RWPE1 (cell line): ENCODE measurements at regions not wholly inside any gene's neighbourhood (a gene's known extent, or its start where the extent isn't known, plus 50 kb on each side); places are given as distances from the start of the nearest gene placed in this dataset.

Experiments used
- CTCF ChIA-PET: fragments of 350-600 bp; sonication (Branson Sonifier 250); formaldehyde crosslinking; extraction: SDS; loops from one replicate; lab custom pipeline; 2021; lab: Yijun Ruan, JAX
- POLR2A ChIA-PET: fragments of 400-600 bp; formaldehyde crosslinking; extraction: SDS; loops from one replicate; lab custom pipeline; 2020; ENCODE audit warnings: antibody characterized with exemption; ENCODE audit not compliant: low non-redundant PET; lab: Yijun Ruan, JAX
- DNase-seq: peaks from one replicate; pipeline ENCODE4 v3.0.0; 2012; ENCODE audit warnings: low spot score
- H3K27ac ChIP-seq: fragments of 450-650 bp; 2 replicates; pipeline ENCODE4 v1.5.1; 2017
- CTCF ChIP-seq: fragments of 450-650 bp; conservative IDR thresholded peaks from 2 replicates; pipeline ENCODE4 v1.5.1; 2017; ENCODE audit warnings: low read depth, mild to moderate bottlenecking

DNA sequence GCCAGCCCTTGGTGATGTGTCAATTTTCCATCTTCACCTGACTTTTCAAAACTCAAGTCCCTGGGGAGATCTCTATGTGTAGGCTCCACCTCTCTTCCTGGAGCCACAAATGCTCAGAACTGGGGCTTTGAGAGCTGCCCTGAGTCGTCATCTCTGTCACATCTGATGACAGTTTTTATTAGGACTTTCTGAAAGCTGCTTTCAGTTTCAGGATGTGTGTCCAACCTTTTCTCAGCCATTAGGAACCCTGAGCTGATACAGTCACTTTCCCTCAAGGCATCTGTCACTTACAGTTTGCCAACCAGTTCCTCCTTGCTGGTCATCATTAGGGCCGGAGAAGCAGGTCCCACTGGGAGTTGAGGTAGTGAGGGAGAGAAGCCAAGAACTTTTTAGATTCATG, 365.9 kb upstream of the CHD6 start:
- CTCF ChIA-PET, result no interaction called here
- no peak for TF ChIP-seq CTCF
- POLR2A ChIA-PET, result no interaction called here
- no peak for DNase-seq
- H3K27ac ChIP-seq, result no peak overlapping the region

GRCh38 chr20:41983159-41983558, 365.0 kb upstream of the CHD6 start:
- ChIA-PET CTCF (no interaction called here), POLR2A (no interaction called here)
- no peak for TF ChIP-seq CTCF
- DNase-seq, result no peak
- H3K27ac ChIP-seq, result no peak overlapping the region

GRCh38 chr20:41981746-41982145, 363.6 kb upstream of the CHD6 start:
- no peak overlapping the region for H3K27ac ChIP-seq
- ChIA-PET POLR2A (no interaction called here), CTCF (interaction anchor here (0.6 to 0.7 kb wide), 2 partner anchors 10 to 400 kb away, joined by 3 to 6 read pairs; no protein-coding TSS in a partner anchor)
- no peak for DNase-seq
- TF ChIP-seq CTCF, result no peak

- no peak for TF ChIP-seq CTCF
- ChIA-PET POLR2A (interaction anchor here (0.6 kb wide), 1 partner anchor 70 kb away, joined by 10 read pairs; no protein-coding TSS in a partner anchor), CTCF (interaction anchor here (0.6 kb wide), 1 partner anchor 66 kb away, joined by 3 read pairs; no protein-coding TSS in a partner anchor)
Measured at GRCh38 chr20:41978875-41979274, 360.7 kb upstream of the CHD6 start.

DNA sequence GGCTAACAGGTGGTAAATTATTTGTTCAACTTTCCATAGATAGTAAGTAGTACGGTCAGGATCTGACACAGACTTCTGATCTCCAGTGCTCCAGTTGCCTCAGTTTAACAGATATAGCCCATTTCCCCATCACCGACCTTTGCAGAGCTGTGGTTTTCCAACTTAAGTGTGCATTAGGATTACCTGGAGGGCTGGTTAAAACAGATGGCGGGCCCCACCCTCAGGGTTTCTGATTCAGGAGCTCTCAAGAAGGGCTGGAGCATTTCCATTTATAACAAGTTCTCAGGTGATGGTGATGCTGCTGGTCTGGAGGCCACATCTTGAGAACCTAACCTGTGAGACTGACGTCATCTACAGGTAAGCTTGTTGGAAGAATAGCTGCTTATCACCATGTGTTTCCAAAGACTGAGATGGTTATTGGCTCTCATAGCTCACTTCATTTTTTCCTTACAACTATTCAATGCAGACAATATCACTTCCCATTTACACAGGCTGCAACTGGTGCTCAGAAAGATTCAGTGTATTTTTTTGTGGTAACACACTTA, 360.1 kb upstream of the CHD6 start:
- ChIA-PET CTCF (interaction anchor here (0.5 kb wide), 1 partner anchor 1431 kb away, joined by 3 read pairs; no protein-coding TSS in a partner anchor), POLR2A (no interaction called here)
- DNase-seq, result no peak
- no peak overlapping the region for H3K27ac ChIP-seq
- no peak for TF ChIP-seq CTCF

More at GRCh38 chr20:41978875-41979274, 360.7 kb upstream of the CHD6 start:
- no peak overlapping the region for H3K27ac ChIP-seq
- no peak for DNase-seq

GRCh38 chr20:41969656-41970055, 351.5 kb upstream of the CHD6 start:
- TF ChIP-seq CTCF, result no peak
- CTCF ChIA-PET, result interaction anchor here (0.6 kb wide), 1 partner anchor 32 kb away, joined by 3 read pairs; no protein-coding TSS in a partner anchor
- no peak for DNase-seq
- POLR2A ChIA-PET, result no interaction called here
- no peak overlapping the region for H3K27ac ChIP-seq
